Mammary epithelial cell (primary cell): ENCODE measurements at regions not wholly inside any gene's neighbourhood (a gene's known extent, or its start where the extent isn't known, plus 50 kb on each side); places are given as distances from the start of the nearest gene placed in this dataset.

Source experiments
- EZH2 ChIP-seq: IDR thresholded peaks from 2 replicates; pipeline ENCODE4 v1.6.1; 2012; ENCODE audit warnings: low read length, inconsistent platforms, borderline replicate concordance
- TF ChIP-seq, protein P1 (sequence below), 2 donors: IDR thresholded peaks in 1 of 2; conservative IDR thresholded peaks in 1 of 2; 2 replicates each; pipeline ENCODE4 v1.5.1; 2011 to 2012; ENCODE audit warnings: inconsistent platforms in 2 of 2, low read length in 2 of 2, mild to moderate bottlenecking in 2 of 2, control low read depth in 1 of 2, low read depth in 1 of 2; ENCODE audit not compliant: insufficient read depth in 1 of 2; ENCODE audit errors: extremely low read depth in 1 of 2

DNA sequence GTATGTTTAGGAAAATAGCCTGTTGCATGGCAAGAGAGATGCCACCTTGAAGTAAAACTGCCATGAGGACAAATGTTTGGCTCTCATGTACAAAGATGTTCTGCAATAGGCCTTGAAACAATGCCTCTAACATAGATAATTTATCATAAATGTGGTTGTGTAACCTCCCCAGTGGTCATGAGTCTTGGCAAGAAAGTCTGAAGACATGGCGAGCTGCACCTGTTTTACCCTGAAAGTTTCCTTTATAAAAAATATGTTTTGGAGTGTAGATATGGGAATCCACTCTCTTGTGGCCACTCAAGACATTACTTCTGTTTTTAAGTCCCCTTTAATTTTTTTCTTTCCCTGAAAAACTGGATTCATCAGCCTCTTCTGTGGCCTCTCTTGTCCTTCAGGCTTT lies 2217.1 kb downstream of the NCAM2 start:
- TF ChIP-seq, protein P1, sequence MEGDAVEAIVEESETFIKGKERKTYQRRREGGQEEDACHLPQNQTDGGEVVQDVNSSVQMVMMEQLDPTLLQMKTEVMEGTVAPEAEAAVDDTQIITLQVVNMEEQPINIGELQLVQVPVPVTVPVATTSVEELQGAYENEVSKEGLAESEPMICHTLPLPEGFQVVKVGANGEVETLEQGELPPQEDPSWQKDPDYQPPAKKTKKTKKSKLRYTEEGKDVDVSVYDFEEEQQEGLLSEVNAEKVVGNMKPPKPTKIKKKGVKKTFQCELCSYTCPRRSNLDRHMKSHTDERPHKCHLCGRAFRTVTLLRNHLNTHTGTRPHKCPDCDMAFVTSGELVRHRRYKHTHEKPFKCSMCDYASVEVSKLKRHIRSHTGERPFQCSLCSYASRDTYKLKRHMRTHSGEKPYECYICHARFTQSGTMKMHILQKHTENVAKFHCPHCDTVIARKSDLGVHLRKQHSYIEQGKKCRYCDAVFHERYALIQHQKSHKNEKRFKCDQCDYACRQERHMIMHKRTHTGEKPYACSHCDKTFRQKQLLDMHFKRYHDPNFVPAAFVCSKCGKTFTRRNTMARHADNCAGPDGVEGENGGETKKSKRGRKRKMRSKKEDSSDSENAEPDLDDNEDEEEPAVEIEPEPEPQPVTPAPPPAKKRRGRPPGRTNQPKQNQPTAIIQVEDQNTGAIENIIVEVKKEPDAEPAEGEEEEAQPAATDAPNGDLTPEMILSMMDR (conservative IDR thresholded peaks at IDR 0.05 in 1 of 2, IDR thresholded peaks at IDR 0.05 in 1 of 2; ENCODE audit: extremely low read depth in 1 of 2, insufficient read depth in 1 of 2, low read depth in 1 of 2, low read length in 2 of 2) = no peak
- TF ChIP-seq EZH2 = no peak
